ENCODE measurements at regions not wholly inside any gene's neighbourhood (a gene's known extent, or its start where the extent isn't known, plus 50 kb on each side); places are given as distances from the start of the nearest gene placed in this dataset.

DNA sequence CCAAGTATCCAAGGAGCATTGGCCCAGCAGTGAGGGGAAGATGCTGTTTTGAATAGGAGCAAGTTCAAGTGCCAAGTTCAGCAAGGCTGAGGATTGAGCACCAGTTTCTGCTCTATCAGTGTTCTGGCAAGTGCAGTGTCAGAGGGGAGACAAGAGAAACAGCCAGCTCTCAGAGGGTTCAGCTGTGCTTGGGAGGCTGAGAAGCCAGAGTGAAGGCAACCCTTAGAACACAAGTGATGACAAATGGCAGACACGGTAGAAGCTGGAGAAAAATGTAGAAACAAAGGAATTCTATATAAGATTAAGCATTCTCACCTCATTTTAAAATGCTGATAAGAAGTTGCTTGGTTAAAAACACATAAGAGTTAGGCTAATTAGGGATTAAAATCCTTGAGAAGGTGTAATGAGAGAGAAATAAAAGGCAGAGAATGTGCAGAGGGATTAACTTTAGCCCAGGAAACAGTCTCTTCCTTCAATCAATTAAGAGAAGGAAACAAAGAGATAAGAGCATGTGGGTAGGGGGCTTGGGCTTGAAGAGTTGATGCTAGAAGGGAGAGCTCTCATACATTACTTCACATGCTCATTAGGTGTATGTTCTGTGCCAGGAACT, 475.4 kb downstream of the AJAP1 start (continued):
- TF ChIP-seq, protein P1, sequence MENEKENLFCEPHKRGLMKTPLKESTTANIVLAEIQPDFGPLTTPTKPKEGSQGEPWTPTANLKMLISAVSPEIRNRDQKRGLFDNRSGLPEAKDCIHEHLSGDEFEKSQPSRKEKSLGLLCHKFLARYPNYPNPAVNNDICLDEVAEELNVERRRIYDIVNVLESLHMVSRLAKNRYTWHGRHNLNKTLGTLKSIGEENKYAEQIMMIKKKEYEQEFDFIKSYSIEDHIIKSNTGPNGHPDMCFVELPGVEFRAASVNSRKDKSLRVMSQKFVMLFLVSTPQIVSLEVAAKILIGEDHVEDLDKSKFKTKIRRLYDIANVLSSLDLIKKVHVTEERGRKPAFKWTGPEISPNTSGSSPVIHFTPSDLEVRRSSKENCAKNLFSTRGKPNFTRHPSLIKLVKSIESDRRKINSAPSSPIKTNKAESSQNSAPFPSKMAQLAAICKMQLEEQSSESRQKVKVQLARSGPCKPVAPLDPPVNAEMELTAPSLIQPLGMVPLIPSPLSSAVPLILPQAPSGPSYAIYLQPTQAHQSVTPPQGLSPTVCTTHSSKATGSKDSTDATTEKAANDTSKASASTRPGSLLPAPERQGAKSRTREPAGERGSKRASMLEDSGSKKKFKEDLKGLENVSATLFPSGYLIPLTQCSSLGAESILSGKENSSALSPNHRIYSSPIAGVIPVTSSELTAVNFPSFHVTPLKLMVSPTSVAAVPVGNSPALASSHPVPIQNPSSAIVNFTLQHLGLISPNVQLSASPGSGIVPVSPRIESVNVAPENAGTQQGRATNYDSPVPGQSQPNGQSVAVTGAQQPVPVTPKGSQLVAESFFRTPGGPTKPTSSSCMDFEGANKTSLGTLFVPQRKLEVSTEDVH (IDR thresholded peaks at IDR 0.05; ENCODE audit: low read depth, partially characterized antibody), result no peak
- no peak for TF ChIP-seq BMI1 (IDR thresholded peaks at IDR 0.05; ENCODE audit: borderline replicate concordance)
- TF ChIP-seq POU2F2 (IDR thresholded peaks at IDR 0.05; ENCODE audit: borderline replicate concordance, low read depth, low read length), result no peak
- TF ChIP-seq GATAD2B (conservative IDR thresholded peaks at IDR 0.05; ENCODE audit: low read depth), result no peak

DNA sequence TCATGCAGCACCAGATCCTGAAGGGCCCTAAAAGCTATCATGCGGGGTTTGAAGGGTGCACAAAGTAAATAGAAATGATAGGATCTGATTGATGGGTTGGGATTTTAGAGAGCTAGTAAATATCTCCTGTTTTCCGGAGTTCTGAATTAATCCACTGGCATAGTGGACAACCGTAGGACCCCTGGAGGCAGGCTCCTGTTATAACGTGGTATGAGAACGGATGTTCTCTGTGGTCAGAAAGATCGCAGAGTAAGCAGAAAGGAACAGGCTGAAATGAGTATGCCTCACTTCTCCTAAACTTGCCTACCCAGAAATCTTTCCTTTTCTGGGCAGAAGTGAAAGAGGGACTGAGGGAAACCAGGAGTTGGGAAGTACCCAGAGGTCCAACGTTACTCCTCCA, 470.8 kb downstream of the AJAP1 start:
- Histone ChIP-seq H3K79me2 (ENCODE audit: control insufficient read depth, insufficient read depth, low read length) (no peaks in the 10 kb centered on the region), H3K27ac (ENCODE audit: control insufficient read depth, insufficient read depth) (no peak overlapping the region), H3K9me3 (replicated peaks; ENCODE audit: control insufficient read depth, insufficient read depth, low read length) (no peaks in the 10 kb centered on the region; the same call in 2 of the 3 replicates), H3K4me2 (ENCODE audit: control insufficient read depth, insufficient read depth) (no peak overlapping the region), H3K27me3 (replicated peaks in 1 of 2; ENCODE audit: control insufficient read depth in 2 of 2, insufficient read depth in 2 of 2, low read length in 1 of 2) (no peaks in the 10 kb centered on the region), H3K36me3 (ENCODE audit: control insufficient read depth in 2 of 2, insufficient read depth in 2 of 2, low read length in 1 of 2) (no peaks in the 10 kb centered on the region), H2AFZ (ENCODE audit: control insufficient read depth, low read depth, low read length) (no peak overlapping the region), H3K4me3 (no peak overlapping the region), H3K4me1 (ENCODE audit: control insufficient read depth, insufficient read depth, low read length) (no peaks in the 10 kb centered on the region), H4K20me1 (ENCODE audit: control insufficient read depth, insufficient read depth) (no peaks in the 10 kb centered on the region), H3K9ac (ENCODE audit: control insufficient read depth, insufficient read depth, low read length) (no peak overlapping the region)
- intact Hi-C loops (cut with micrococcal nuclease; ENCODE audit: unreplicated experiment) (no loop called here), in situ Hi-C loops (cut with MboI) (no loop called here)
- no peak for FAIRE-seq
- no peak for ATAC-seq
- TF ChIP-seq EZH2 (IDR thresholded peaks at IDR 0.05; ENCODE audit: borderline replicate concordance, control insufficient read depth, low read depth, low read length), result no peak
- no peak for TF ChIP-seq ZNF622 (IDR thresholded peaks at IDR 0.05)
- TF ChIP-seq, protein P2, sequence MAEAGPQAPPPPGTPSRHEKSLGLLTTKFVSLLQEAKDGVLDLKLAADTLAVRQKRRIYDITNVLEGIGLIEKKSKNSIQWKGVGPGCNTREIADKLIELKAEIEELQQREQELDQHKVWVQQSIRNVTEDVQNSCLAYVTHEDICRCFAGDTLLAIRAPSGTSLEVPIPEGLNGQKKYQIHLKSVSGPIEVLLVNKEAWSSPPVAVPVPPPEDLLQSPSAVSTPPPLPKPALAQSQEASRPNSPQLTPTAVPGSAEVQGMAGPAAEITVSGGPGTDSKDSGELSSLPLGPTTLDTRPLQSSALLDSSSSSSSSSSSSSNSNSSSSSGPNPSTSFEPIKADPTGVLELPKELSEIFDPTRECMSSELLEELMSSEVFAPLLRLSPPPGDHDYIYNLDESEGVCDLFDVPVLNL (IDR thresholded peaks at IDR 0.05; ENCODE audit: low read depth, low read length), result no peak
- no peak for TF ChIP-seq POLR2AphosphoS5 (IDR thresholded peaks at IDR 0.05; ENCODE audit: low read length)
- no peak for TF ChIP-seq FOXM1 (IDR thresholded peaks at IDR 0.05; ENCODE audit: low read depth, low read length)
- TF ChIP-seq MYB (IDR thresholded peaks at IDR 0.05; ENCODE audit: borderline replicate concordance, low read depth, low read length), result no peak
- TF ChIP-seq, protein P3, sequence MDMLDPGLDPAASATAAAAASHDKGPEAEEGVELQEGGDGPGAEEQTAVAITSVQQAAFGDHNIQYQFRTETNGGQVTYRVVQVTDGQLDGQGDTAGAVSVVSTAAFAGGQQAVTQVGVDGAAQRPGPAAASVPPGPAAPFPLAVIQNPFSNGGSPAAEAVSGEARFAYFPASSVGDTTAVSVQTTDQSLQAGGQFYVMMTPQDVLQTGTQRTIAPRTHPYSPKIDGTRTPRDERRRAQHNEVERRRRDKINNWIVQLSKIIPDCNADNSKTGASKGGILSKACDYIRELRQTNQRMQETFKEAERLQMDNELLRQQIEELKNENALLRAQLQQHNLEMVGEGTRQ (IDR thresholded peaks at IDR 0.05; ENCODE audit: borderline replicate concordance, low read depth, low read length), result no peak
- no peak for TF ChIP-seq HDAC6 (IDR thresholded peaks at IDR 0.05; ENCODE audit: unreplicated experiment)
- no peak for TF ChIP-seq NR2C1 (IDR thresholded peaks at IDR 0.05)
- no TSS peak for BruUV-seq (replicated peaks)
- ChIA-PET RAD21 (ENCODE audit: unreplicated experiment) (no interaction called here), CTCF (no interaction called here), SMC1A (ENCODE audit: uncharacterized antibody, unreplicated experiment) (no interaction called here), POLR2A (no interaction called here)
- 35% methylated on average over 7 of the region's 7 CpGs for WGBS (ENCODE audit: insufficient coverage, insufficient replicate concordance, low lambda C conversion rate, missing lambda C conversion rate)
- no peak for DNase-seq (ENCODE audit: low read depth, low spot score)
